ENCODE measurements at regions not wholly inside any gene's neighbourhood (a gene's known extent, or its start where the extent isn't known, plus 50 kb on each side); places are given as distances from the start of the nearest gene placed in this dataset.
A peak's percentile ranks its signal among the peaks of the same experiment; 100 is the strongest.
"Not testable (repeated sequence)": the region's sequence is repeated elsewhere in the genome, so short reads cannot be mapped to it uniquely, and the experiment has no call there.

GRCh38 chr13:48583859-48584311 lies 51.0 kb upstream of the RCBTB2 start:
- DNase-seq (ENCODE audit: low spot score) = no peak

DNA sequence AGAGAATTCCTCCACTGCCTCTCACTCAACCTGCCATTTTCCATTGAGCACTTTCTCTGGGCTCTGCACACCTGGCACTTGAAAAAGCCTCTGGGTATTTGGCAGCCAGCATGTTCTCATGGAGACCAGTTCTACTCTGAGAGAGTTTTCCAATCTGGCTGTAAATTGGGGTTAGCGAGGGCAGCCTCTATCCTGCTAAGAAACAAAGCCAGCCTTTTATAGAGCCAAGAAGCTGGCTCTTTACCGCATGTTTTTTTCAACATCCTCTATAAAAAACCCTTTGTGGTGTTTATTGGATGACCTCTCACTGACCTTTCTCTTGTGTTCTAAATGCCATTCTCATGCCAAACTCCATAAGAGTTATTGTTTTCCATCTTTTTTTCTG lies 52.6 kb upstream of the RCBTB2 start:
- peak; percentile 44 for DNase-seq (ENCODE audit: low spot score)

- DNase-seq (ENCODE audit: low spot score) = no peak
Observed at GRCh38 chr13:48586591-48587103, 53.8 kb upstream of the RCBTB2 start.

DNA sequence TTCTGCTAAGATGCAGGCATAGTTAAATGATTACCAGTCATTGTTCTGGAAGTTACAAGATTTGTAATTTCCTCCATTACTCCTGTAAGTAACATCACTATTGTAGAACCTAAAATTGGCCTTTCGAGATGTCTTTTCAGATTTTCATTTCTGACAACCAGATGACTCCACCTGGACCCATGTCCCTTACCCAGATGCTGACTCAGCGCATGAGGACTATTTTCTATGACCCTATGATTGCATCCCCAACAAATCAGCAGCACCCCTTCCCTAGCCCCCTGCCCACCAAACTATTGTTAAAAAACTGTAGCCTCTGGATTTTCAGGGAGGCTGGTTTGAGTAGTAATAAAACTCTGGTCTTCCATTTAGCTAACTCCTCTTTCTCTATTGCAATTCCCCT lies 55.2 kb upstream of the RCBTB2 start:
- no peak for DNase-seq (ENCODE audit: low spot score)

DNA sequence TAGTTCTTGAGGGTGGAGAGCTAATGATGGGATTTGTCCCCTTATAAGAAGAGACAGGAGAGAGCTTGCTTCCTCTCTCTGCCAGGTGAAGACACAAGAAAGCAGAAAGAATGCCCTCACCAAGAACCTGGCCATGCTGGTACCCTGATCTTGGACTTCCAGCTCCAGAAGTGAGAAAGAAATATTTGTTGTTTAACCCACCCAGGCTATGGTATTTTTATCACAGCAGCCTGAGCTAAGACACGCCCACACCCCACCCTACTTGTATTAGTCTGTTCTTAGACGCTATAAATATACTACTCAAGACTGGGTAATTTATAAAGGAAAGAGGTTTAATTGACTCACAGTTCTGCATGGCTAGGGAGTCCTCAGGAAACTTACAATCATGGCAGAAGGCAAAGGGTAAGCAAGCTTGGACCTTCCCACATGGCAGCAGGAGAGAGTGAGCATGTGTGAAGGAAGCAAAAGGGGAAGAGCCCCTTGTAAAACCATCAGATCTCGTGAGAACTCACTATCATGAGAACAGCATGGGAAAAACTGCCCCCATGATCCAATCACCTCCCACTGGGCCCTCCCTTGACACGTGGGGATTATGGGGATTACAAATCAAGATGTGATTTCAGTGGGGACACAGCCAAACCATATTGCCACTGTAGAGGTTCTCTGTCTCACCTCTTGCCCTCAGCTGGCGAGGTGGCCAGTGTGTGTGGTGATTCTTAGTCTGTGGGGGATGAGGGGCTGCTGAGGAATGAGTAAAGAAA lies 57.4 kb upstream of the RCBTB2 start:
- no peak for DNase-seq (ENCODE audit: low spot score)

GRCh38 chr13:48591124-48591872 lies 58.4 kb upstream of the RCBTB2 start:
- not testable (repeated sequence) for DNase-seq (ENCODE audit: low spot score)

DNA sequence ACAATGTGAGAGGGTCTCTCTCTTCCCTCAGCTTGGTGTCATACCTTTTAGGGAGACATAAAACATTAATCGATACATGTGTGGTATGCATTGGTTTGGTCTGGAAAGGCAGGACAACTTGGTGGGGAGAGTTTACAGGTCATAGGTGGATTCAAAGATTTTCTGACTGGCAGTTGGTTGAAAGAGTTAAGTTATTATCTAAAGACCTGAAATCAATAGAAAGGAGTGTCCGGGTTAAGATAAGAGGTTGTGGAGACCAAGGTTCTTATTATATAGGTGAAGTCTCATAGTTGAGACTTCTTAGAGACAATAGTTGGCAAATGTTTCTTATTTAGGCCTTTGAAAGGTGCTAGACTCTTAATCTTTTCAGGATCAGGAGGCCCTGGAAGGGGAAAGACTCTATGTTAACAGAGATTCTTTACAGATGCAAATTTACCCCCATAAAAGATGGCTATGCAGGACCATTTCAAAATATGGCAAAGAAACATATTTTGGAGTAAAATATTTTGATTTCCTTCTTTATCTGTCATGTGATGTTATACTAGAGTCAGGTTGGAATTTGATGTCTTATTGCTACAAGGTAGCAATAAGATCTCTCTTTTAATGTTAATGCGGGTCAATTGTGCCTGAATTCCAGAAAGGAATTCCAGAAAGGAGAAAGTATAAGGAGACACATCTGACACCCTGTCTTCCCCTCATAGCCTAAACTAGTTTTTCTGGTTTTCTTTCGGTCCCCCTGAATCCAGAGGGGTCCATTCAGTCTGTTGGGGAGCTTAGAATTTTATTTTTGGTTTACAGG lies 59.2 kb upstream of the RCBTB2 start:
- DNase-seq (ENCODE audit: low spot score) = no peak

DNA sequence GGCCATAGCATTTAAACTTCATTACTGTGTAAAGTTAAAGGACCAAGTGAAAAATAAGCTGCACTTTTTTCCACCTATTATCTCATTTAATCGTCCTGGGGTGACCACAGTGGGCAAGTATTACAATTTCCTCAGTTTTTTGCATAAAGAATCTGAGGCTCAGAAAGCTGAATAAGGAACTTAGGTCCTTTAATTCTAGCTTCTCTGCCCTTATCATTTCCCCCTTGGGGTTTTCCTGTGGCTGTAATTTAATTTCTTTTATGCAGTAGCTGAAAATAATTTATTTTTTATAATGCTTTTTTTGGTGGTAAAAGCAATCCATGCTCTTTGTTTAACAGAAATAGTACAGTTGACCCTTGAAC lies 59.8 kb upstream of the RCBTB2 start:
- no peak for DNase-seq (ENCODE audit: low spot score)

GRCh38 chr13:48593536-48593935 lies 60.2 kb upstream of the CYSLTR2 start:
- no peak for DNase-seq (ENCODE audit: low spot score)

DNA sequence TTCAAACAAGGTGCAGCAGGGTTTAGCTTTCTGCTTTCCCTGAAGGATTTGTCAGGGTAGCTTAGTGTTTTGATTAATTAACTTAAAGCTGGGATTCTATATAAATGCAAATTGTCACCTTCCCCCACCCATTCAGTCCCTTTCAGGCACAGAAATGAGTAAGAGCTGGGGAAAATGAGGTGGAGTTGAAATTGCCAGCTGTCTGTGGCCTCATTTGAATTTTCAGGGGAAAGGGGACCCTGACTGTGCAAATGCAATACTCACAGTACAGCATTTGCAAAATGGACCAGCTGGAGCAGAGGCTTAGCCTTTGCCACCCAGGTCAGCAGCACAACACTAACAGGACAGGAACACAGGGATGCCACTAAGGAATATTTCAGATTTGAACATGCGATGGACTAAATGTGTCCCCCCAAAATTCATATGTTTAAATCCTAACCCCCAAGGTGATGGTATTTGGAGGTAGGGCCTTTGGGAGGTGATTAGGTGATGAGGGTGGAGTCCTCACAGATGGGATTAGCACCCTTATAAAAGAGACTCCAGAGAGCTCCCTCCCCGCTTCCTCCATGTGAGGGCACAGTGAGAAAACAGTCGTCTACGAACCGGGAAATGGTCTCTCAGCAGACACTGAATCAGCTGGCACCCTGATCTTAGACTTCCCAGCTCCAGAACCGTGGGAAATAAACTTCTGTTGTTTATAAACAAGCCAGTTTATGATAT lies 59.5 kb upstream of the CYSLTR2 start:
- DNase-seq (ENCODE audit: low spot score) = no peak

- peak; percentile 74 for DNase-seq (ENCODE audit: low spot score)
Observed at GRCh38 chr13:48595431-48596429, 58.0 kb upstream of the CYSLTR2 start.

DNA sequence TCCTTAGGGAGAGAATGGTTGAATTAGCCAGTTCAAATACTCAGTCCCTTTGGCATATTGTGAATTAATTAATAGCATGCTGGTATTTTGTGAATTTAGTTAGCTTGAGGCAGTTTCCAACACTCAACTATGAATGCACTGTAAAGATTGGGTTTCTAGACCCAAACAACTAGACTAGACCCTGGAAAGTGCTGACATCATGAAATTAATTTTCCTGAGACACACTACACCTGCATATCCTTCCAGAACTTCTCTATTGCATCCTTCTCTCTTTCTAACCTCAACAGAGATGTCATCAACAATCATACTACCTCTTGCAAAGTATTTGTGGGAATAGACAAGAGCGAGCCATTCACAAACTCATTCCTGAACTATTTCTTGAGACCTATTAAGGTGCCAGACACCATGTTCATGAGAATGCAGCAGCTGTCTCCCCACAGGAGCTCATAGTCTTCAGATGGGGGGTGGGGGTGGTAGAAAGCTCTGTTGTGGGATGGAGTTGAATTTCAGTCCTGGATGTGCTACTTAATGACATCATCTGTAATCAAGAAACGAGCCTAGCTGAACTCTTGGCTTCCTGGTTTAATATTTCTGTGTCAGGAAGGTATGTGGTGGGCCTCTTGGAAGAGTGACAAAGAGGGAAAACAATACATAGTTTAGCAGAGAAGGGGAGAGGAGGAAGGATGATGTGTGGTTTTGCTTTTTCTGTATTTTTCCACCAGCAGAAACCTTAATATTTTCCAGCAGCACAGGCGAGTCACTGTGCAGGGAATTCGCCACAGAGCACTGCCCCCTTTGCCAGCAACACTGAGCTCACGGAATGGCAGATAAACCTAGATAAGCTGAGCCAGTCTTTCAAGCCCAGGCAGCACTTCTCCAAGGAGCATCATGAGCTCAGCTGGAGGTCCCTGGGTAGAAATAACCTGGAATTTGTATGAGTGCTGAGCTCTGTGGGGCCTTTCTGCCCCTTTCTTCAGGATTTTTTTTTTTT lies 53.1 kb upstream of the CYSLTR2 start:
- DNase-seq (ENCODE audit: low spot score) = peak; percentile 29

GRCh38 chr13:48602296-48603016 lies 51.3 kb upstream of the CYSLTR2 start:
- DNase-seq (ENCODE audit: low spot score) = no peak

DNA sequence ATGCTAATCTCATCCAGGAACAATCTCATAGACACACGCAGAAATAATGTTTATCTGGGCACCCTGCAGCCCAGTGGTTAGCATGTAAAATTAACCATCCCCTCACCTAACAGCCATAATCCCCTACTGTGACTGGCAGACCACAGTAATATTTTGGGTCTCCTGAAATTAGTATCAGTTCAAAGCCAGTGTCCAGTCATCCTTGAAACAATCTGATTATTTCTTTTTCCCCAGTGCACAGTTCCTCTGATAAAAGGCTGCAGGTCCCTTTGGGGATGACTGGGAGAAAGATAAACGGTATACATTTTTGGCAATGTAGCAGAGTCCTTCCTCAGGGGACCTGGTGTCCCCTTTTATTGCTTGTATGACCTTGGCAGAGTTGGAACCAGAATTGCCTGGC lies 50.4 kb upstream of the CYSLTR2 start:
- DNase-seq (ENCODE audit: low spot score) = no peak

Measured in cerebellar cortex (tissue), 1 donor.